ENCODE measurements at regions not wholly inside any gene's neighbourhood (a gene's known extent, or its start where the extent isn't known, plus 50 kb on each side); places are given as distances from the start of the nearest gene placed in this dataset.

DNA sequence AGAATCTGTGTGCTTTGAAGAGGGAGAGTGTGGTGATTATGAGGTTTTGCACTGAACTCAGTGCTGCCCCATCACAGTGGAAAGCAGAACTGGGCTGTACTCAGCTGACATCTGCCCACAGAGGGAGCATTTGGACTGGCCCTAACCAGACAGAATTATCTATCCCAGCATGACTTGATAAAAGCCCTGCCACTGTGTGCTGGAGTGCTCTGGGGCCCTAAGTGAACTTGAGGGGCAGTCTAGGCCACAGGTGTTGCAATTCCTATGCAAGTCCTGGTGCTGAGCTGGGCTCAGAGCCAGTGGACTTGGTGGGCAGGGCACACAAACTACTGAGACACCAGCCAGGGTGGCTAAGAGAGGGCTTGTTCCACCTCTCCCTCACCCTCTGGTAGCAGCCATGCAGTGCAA lies 269.2 kb upstream of the CTNNB1 start:
- TF ChIP-seq POLR2A (IDR thresholded peaks at IDR 0.05) (no peak), CTCF (IDR thresholded peaks at IDR 0.05) (no peak)

All from thyroid gland (tissue), 4 donors.